Natural killer cell (primary cell): ENCODE measurements at regions not wholly inside any gene's neighbourhood (a gene's known extent, or its start where the extent isn't known, plus 50 kb on each side); places are given as distances from the start of the nearest gene placed in this dataset.
"Not testable (repeated sequence)": the region's sequence is repeated elsewhere in the genome, so short reads cannot be mapped to it uniquely, and the experiment has no call there.

Source experiments
- ATAC-seq, 3 donors: fragments of 150-1000 bp in 2 of 3; fragments of 200-7000 bp in 1 of 3; cut with Tn5 transposase; 1 replicate in 1 of 3; 2 replicates in 2 of 3; pipeline ENCODE4 v1.10.0; 2021; ENCODE audit warnings: mild to moderate bottlenecking in 2 of 3, moderate library complexity in 2 of 3
- DNase-seq, 2 donors: peaks; one replicate each; pipeline versions ENCODE4 v3.0.0 to v3.0.0-alpha.2; 2013 to 2021; ENCODE audit warnings: mixed read lengths in 1 of 2
- H3K27ac ChIP-seq: one replicate; pipeline ENCODE4 v1.5.1; 2013; ENCODE audit warnings: mild to moderate bottlenecking, low read length
- H3K27me3 ChIP-seq: one replicate; pipeline ENCODE4 v1.6.1; 2013; ENCODE audit warnings: low read length; ENCODE audit not compliant: control insufficient read depth, insufficient read depth
- H3K36me3 ChIP-seq: one replicate; pipeline ENCODE4 v1.6.1; 2013; ENCODE audit warnings: low read length; ENCODE audit not compliant: control insufficient read depth, insufficient read depth
- H3K4me1 ChIP-seq: one replicate; pipeline ENCODE4 v1.6.1; 2013; ENCODE audit warnings: low read length; ENCODE audit not compliant: control insufficient read depth, insufficient read depth
- H3K4me3 ChIP-seq: one replicate; pipeline ENCODE4 v1.5.1; 2013; ENCODE audit warnings: low read length
- H3K9me3 ChIP-seq: one replicate; pipeline ENCODE4 v1.6.1; 2013; ENCODE audit warnings: low read length; ENCODE audit not compliant: control insufficient read depth, insufficient read depth
- H3K27ac Mint-ChIP-seq, 2 donors: one replicate each; pipeline ENCODE4 v1.8.0; 2022; ENCODE audit warnings: mild to moderate bottlenecking in 2 of 2, mixed read lengths in 2 of 2, moderate library complexity in 1 of 2
- H3K27me3 Mint-ChIP-seq, 2 donors: one replicate each; pipeline ENCODE4 v1.8.0; 2022; ENCODE audit warnings: low read depth in 2 of 2, mixed read lengths in 2 of 2
- H3K36me3 Mint-ChIP-seq: one replicate; pipeline ENCODE4 v1.8.0; 2022; ENCODE audit warnings: mixed read lengths
- H3K4me1 Mint-ChIP-seq, 2 donors: one replicate each; pipeline ENCODE4 v1.8.0; 2022; ENCODE audit warnings: mixed read lengths in 2 of 2
- H3K4me3 Mint-ChIP-seq: one replicate; pipeline ENCODE4 v1.8.0; 2022; ENCODE audit warnings: mild to moderate bottlenecking, moderate library complexity, mixed read lengths
- H3K9me3 Mint-ChIP-seq, 2 donors: one replicate each; pipeline ENCODE4 v1.8.0; 2022; ENCODE audit warnings: mixed read lengths in 2 of 2
- WGBS: methylation state at CpG from one replicate; pipeline ENCODE4 v1.1.7; 2013; ENCODE audit warnings: missing lambda C conversion rate; ENCODE audit not compliant: insufficient coverage; 5-methylcytosine and 5-hydroxymethylcytosine counted together
- intact Hi-C: fragments of 100-400 bp; cut with micrococcal nuclease; formaldehyde crosslinking; loops from one replicate; pipeline ENCODE4 v1.14.2; 2022
- TF ChIP-seq, protein P1 (sequence below): fragments of 200-600 bp; IDR thresholded peaks from one replicate; pipeline ENCODE4 v1.8.0; 2022; ENCODE audit warnings: antibody characterized with exemption

DNA sequence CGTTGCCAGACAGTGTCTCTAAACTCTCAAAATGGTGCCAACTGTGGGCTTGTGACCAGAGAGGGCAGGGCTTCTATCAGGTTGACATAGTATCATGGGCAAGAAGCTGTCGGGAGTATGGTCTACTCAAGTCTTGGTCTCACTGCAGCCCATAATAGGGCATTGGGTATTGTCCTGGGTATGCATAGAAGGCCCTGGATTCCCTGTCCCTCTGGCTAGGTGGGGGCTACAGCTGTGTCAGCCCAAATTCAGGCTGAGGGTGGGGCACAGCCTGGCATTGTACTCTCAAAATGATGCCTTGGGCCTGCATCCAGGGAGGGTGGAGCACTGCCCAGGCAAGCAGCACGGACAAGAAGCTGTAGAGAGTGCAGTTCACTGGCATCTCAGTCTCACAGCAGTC, 408.8 kb upstream of the MAN1A1 start:
- Histone ChIP-seq H3K9me3 (no peaks in the 10 kb centered on the region), H3K27me3 (no peaks in the 10 kb centered on the region), H3K4me3 (no peak overlapping the region), H3K4me1 (no peaks in the 10 kb centered on the region), H3K36me3 (no peaks in the 10 kb centered on the region), H3K27ac (no peak overlapping the region)
- ATAC-seq (no peak), DNase-seq (no peak)
- intact Hi-C loops = no loop called here
- no peaks in the 10 kb centered on the region for H3K36me3 Mint-ChIP-seq
- H3K27ac Mint-ChIP-seq = no peak overlapping the region
- H3K4me1 Mint-ChIP-seq = no peaks in the 10 kb centered on the region
- H3K27me3 Mint-ChIP-seq = no peaks in the 10 kb centered on the region
- H3K4me3 Mint-ChIP-seq = no peak overlapping the region
- TF ChIP-seq, protein P1, sequence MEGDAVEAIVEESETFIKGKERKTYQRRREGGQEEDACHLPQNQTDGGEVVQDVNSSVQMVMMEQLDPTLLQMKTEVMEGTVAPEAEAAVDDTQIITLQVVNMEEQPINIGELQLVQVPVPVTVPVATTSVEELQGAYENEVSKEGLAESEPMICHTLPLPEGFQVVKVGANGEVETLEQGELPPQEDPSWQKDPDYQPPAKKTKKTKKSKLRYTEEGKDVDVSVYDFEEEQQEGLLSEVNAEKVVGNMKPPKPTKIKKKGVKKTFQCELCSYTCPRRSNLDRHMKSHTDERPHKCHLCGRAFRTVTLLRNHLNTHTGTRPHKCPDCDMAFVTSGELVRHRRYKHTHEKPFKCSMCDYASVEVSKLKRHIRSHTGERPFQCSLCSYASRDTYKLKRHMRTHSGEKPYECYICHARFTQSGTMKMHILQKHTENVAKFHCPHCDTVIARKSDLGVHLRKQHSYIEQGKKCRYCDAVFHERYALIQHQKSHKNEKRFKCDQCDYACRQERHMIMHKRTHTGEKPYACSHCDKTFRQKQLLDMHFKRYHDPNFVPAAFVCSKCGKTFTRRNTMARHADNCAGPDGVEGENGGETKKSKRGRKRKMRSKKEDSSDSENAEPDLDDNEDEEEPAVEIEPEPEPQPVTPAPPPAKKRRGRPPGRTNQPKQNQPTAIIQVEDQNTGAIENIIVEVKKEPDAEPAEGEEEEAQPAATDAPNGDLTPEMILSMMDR = no peak
- 68% methylated on average over 3 of the region's 3 CpGs for WGBS
- H3K9me3 Mint-ChIP-seq = peaks cover 0 to 3% of the 10 kb centered on the region in 2 donors

DNA sequence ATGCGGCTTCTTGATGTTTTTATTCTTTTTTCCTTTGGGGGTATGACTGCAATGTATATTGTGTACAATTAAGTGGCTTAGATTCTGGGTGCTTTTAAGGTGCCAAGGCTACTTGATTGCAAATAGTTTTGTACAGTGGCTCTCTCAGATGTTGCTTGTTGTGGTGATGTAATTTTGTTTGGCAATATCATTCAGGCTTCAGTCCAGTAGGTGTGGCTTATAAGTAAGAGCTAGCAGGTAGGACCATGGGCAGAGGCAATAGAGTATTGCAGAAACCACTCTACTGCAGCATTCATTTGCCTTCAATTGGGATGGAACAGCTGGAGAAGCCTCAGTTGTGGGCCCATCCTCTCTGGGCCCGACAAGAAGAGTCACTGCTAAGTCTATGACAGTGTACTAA, 407.9 kb upstream of the MAN1A1 start:
- Mint-ChIP-seq H3K4me1 (no peaks in the 10 kb centered on the region), H3K9me3 (peaks cover 0 to 3% of the 10 kb centered on the region in 2 donors), H3K4me3 (no peak overlapping the region), H3K27me3 (no peaks in the 10 kb centered on the region), H3K36me3 (no peaks in the 10 kb centered on the region), H3K27ac (no peak overlapping the region)
- 80% methylated on average over 2 of the region's 2 CpGs for WGBS
- Histone ChIP-seq H3K4me3 (no peak overlapping the region), H3K4me1 (no peaks in the 10 kb centered on the region), H3K27ac (no peak overlapping the region), H3K9me3 (no peaks in the 10 kb centered on the region), H3K27me3 (no peaks in the 10 kb centered on the region), H3K36me3 (no peaks in the 10 kb centered on the region)
- intact Hi-C loops = no loop called here
- TF ChIP-seq, protein P1 = no peak
- DNase-seq (no peak), ATAC-seq (no peak)

DNA sequence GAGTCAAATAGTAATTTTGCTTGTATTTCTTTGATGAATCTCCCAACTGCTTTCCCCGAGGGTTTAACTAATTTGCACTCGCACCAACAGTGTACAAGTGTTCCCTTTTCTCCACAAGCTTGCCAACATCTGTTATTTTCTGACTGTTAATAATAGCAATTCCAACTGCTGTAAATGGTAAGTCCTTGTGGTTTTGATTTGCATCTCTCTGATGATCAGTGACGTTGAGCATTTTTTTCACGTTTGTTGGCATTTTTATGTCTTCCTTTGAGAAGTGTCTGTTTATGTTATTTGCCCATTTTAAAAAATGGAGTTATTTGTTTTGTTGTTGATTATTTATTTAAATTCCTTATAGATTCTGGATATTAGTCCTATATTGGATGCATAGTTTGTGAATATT, 399.8 kb upstream of the MAN1A1 start:
- no peaks in the 10 kb centered on the region for H3K36me3 ChIP-seq
- Mint-ChIP-seq H3K36me3 (no peaks in the 10 kb centered on the region), H3K4me3 (no peak overlapping the region), H3K9me3 (no peaks in the 10 kb centered on the region), H3K27ac (no peak overlapping the region), H3K27me3 (peaks cover 0 to 8% of the 10 kb centered on the region in 2 donors), H3K4me1 (no peaks in the 10 kb centered on the region)
- WGBS = 42% methylated on average over 4 of the region's 4 CpGs
- no peak overlapping the region for H3K27ac ChIP-seq
- DNase-seq (no peak), ATAC-seq (no peak)
- no peaks in the 10 kb centered on the region for H3K9me3 ChIP-seq
- TF ChIP-seq, protein P1 = no peak
- intact Hi-C loops = no loop called here
- H3K4me3 ChIP-seq = no peak overlapping the region
- H3K27me3 ChIP-seq = no peaks in the 10 kb centered on the region
- H3K4me1 ChIP-seq = no peaks in the 10 kb centered on the region

DNA sequence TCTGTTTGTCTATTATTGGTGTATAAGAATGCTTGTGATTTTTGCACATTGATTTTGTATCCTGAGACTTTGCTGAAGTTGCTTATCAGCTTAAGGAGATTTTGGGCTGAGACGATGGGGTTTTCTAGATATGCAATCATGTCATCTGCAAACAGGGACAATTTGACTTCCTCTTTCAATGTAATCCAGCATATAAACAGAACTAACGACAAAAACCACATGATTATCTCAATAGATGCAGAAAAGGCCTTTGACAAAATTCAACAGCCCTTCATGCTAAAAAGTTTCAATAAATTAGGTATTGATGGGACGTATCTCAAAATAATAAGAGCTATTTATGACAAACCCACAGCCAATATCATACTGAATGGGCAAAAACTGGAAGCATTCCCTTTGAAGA, 399.0 kb upstream of the MAN1A1 start:
- H3K27ac ChIP-seq, intact Hi-C loops, H3K27me3 Mint-ChIP-seq, ATAC-seq, H3K4me3 Mint-ChIP-seq, H3K9me3 Mint-ChIP-seq, H3K27me3 ChIP-seq, H3K4me1 Mint-ChIP-seq, H3K4me1 ChIP-seq, DNase-seq, H3K36me3 ChIP-seq, H3K27ac Mint-ChIP-seq, H3K4me3 ChIP-seq, H3K9me3 ChIP-seq, H3K36me3 Mint-ChIP-seq: not testable (repeated sequence)
- no CpG with 5 or more reads among the region's 3 CpGs for WGBS
